HG03342 (cell line): ENCODE measurements at regions not wholly inside any gene's neighbourhood (a gene's known extent, or its start where the extent isn't known, plus 50 kb on each side); places are given as distances from the start of the nearest gene placed in this dataset.
"Not testable (repeated sequence)": the region's sequence is repeated elsewhere in the genome, so short reads cannot be mapped to it uniquely, and the experiment has no call there.

Source experiments
- ATAC-seq: cut with Tn5 transposase; IDR thresholded peaks from one replicate; pipeline ENCODE4 v1.9.1; 2021; ENCODE audit warnings: mild to moderate bottlenecking, moderate library complexity; ENCODE audit not compliant: unreplicated experiment

GRCh38 chr1:104018922-104019674, 269.4 kb downstream of the AMY1C start:
- ATAC-seq = no peak

- no peak for ATAC-seq
Measured at GRCh38 chr1:104019675-104020049, 270.0 kb downstream of the AMY1C start.

- ATAC-seq = no peak
Measured at GRCh38 chr1:104028416-104029035, 278.8 kb downstream of the AMY1C start.

- no peak for ATAC-seq
Measured at GRCh38 chr1:104029456-104029970, 279.8 kb downstream of the AMY1C start.

GRCh38 chr1:104056786-104057185, 307.1 kb downstream of the AMY1C start:
- no peak for ATAC-seq

GRCh38 chr1:104057219-104057898, 307.7 kb downstream of the AMY1C start:
- ATAC-seq = not testable (repeated sequence)

- not testable (repeated sequence) for ATAC-seq
Measured at GRCh38 chr1:104061637-104062036, 311.9 kb downstream of the AMY1C start.

GRCh38 chr1:104064399-104064798, 314.7 kb downstream of the AMY1C start:
- ATAC-seq = no peak

GRCh38 chr1:104072915-104073371, 323.2 kb downstream of the AMY1C start:
- no peak for ATAC-seq

- ATAC-seq = no peak
Measured at GRCh38 chr1:104073463-104073902, 323.8 kb downstream of the AMY1C start.

- no peak for ATAC-seq
Measured at GRCh38 chr1:104082221-104082620, 332.5 kb downstream of the AMY1C start.

GRCh38 chr1:104084380-104084779, 334.7 kb downstream of the AMY1C start:
- ATAC-seq = no peak

- no peak for ATAC-seq
Measured at GRCh38 chr1:104092698-104093097, 343.0 kb downstream of the AMY1C start.

GRCh38 chr1:104098837-104099236, 349.1 kb downstream of the AMY1C start:
- no peak for ATAC-seq

- no peak for ATAC-seq
Measured at GRCh38 chr1:104100115-104100514, 350.4 kb downstream of the AMY1C start.

GRCh38 chr1:104105465-104105864, 355.8 kb downstream of the AMY1C start:
- ATAC-seq = no peak

- no peak for ATAC-seq
Measured at GRCh38 chr1:104120525-104120924, 370.8 kb downstream of the AMY1C start.

GRCh38 chr1:104121271-104121670, 371.6 kb downstream of the AMY1C start:
- ATAC-seq = no peak

- ATAC-seq = no peak
Measured at GRCh38 chr1:104125266-104125665, 375.6 kb downstream of the AMY1C start.

GRCh38 chr1:104125970-104126369, 376.3 kb downstream of the AMY1C start:
- ATAC-seq = no peak

- no peak for ATAC-seq
Measured at GRCh38 chr1:104132382-104132973, 382.8 kb downstream of the AMY1C start.
